HG03097 (cell line): ENCODE measurements at regions not wholly inside any gene's neighbourhood (a gene's known extent, or its start where the extent isn't known, plus 50 kb on each side); places are given as distances from the start of the nearest gene placed in this dataset.

ENCODE experiments used
- ATAC-seq: cut with Tn5 transposase; IDR thresholded peaks from one replicate; pipeline ENCODE4 v1.9.1; 2021; ENCODE audit not compliant: unreplicated experiment, low FRiP score

- no peak for ATAC-seq
Observed at GRCh38 chr10:78184851-78185692, 151.4 kb downstream of the RPS24 start.

DNA sequence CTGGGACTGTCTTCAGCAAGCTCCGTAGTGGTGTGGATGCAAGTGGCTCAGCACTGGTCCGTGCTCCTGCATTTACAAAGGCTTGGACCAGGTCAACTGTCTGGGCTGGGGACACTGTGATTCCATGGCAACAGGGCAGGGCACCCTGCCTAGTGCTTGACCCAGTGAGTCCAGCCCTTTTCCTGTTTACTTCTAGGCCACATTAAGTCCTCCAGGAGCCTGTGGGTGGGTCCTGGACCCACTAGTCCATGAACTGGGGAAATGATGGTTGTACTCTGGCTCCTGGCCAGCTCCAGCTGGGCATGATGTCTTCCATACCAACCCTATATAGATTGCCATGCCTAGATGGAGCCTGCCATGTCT, 152.0 kb downstream of the RPS24 start:
- no peak for ATAC-seq

DNA sequence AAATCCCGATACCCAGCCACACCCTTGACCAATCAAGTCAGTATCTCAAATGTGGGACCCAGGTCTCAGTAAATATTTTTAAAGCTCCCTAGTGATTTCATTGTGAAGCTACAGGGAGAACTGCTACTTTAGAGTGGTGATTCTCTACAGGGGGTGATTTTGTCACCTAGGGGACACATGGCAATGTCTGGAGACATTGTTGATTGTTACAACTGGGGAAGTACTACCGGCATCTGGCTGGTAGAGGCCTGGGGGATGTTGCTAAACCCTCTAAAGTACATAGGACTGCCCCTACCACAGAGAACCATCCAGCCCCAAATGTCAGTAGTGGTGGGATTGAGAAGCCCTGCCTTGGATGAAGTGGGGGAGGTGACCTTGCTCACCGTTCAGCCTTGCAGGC, 152.9 kb downstream of the RPS24 start:
- no peak for ATAC-seq

- no peak for ATAC-seq
Observed at GRCh38 chr10:78187371-78187770, 153.7 kb downstream of the RPS24 start.

- ATAC-seq: no peak
Observed at GRCh38 chr10:78188446-78188845, 154.8 kb downstream of the RPS24 start.

DNA sequence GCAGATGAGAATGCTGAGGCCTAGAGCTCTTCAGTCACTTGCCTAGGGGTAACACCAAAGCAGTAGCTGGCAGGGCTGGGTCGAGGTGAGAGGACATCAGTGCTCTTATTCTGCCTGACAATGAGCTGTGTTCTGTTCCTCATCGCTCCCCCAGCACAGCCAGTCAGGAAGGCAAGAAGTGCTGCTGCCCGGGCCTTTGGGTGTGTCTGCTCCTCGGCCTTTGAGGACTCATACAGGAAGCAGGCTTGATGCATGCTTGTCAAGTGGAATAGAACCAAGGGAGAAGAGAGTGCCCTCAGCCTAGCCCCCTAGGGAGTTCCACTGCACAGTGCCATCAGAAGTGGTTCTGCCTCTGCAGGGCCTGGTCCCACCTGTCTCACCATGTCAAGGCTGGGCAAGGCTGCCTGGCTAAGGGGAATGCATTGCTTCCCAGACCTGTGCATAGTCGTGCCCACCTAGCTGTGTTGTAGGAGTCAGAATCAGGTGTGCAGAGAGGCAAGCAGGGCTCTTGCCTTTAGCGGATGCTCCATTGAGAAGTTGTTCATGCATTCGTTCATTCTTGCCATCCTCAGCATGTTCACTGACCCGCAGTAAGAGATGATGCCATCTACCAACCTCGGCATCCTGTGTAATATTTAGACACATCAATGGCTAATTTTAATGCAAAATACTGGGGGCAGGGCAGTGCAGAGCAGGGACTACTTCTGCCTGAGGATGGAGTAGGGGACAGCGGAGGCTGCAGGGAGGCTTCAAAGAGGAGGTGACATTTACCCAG, 156.6 kb downstream of the RPS24 start:
- ATAC-seq: no peak

GRCh38 chr10:78191301-78191700, 157.6 kb downstream of the RPS24 start:
- no peak for ATAC-seq

DNA sequence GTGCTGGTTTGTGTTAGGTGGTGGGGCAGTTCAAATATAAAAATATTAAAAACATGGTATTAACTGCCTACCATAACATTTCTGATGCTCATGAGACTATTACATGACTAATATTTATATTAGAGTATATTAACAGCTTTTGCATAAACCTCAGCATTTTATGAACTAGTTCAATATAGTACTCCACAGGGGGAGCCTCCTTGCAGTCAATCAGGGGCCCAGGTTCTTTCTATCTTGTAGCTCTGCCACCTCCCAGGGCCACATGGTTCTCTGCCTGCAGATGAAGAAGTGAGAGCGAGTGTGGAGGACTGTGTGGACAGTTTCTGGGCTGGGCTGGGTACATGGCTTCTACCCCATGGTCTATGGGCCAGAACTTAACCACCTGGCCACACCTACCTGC, 159.5 kb downstream of the RPS24 start:
- ATAC-seq: no peak

DNA sequence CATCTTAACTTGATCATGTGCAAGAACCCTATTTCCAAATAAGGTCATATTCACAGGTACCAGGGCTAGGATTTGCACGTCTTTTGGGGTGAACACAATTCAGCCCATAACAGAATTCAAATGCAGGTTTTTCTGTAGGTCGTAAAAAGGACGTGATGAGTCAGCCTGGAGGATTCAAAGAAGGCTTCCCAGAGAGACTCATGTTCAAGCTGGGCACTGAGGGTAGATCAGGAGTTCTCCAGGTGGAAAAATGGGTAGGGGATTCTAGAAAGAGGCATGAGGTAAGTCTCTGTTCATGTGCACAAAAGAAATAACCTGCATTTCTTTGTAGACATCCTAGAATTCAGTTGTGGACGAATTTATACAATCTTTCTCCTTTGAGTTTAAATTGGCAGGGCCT, 160.4 kb downstream of the RPS24 start:
- no peak for ATAC-seq

GRCh38 chr10:78194539-78195402, 161.1 kb downstream of the RPS24 start:
- ATAC-seq: no peak

DNA sequence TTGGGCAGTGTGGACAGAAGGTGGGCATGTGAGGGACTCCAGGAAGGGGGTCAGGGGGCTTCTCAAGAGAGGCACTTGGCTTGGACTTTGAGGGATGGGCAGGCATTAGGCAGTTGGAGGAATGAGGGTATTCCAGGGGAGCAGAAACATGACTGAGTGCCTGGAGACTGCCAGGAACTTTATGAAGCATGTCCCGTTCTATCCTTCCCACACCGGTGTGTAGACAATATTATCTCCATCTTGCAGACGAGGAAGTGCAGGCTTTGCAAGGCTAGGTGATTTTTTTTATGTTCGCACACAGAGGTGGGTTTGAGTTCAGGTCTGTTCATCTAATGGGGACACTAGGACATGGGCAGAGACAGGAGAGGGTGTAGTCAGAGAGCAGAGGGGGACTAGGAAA, 162.7 kb downstream of the RPS24 start:
- no peak for ATAC-seq

- ATAC-seq: no peak
Observed at GRCh38 chr10:78196964-78197363, 163.3 kb downstream of the RPS24 start.

- ATAC-seq: no peak
Observed at GRCh38 chr10:78197628-78198272, 164.1 kb downstream of the RPS24 start.

DNA sequence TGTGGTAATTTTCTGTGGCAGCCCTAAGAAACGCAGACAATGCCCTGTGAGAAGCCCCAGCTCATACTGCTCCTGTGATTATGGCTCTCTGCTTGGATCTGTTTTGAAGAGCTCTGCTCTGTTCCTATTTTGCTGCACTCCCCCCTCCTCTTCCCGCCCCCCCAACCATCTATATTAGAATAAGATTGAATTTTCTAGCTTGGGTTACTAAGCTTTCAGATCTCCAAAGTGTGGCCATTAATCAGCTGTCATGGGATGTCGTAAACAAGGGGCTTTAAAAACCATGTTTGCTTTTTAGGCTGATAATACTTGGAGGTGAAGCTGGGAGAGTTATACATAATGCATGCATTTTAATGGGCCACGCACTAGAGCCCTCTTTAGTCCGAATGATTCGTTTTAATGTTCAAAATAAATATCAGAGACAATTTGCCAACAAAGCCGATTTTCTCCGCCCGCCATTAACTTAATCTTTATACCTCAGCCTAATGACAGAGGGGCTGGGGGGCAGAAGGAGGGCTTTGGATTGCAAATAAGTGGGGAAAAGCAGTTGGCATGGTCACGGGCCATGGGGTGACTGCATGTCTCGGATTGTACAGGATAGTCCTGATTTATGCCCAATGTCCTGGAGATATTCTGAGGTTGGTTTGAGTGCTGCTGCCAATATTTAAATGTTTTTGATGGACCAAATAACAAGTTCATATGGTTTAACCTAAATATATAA, 165.5 kb downstream of the RPS24 start:
- no peak for ATAC-seq

DNA sequence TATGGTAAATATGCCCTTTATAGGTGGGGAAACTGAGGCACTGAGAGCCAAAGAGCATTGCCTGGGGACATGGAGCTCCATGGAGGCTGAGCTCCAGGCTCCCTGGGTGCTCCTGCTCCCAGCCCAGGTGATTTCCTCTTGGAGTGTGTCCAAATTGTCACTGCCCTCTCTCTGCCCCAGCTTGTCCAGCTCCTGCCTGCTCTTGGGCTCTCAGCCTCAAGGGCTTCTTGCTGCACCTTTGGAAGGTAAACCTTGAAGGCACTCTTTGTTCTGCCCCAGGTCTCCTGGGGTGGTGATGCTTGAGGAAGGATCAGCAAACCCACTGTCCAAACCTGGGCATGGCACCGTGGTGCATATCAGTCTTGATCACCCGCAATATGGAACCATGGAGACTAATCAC, 166.1 kb downstream of the RPS24 start:
- no peak for ATAC-seq

GRCh38 chr10:78200686-78201085, 167.0 kb downstream of the RPS24 start:
- no peak for ATAC-seq

DNA sequence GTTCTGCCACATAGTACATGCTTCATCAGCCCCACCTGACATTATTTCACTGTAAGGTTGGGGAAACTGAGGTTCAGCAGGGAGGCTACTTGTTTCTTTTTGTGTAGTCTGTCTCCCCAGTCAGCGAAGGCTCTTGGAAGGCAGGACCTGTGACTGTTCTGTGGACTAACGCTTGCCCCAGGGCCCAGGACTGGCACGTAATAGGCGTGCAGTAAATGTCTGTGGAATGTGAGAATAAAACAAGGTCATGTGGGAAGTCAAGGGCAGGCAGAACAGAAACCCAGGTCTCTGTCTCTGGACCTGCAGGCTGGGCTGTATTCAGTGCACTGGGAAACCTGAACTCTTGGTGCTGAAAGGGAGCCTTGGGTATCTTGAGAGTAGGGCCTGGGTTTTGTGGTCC, 168.7 kb downstream of the RPS24 start:
- no peak for ATAC-seq

- no peak for ATAC-seq
Observed at GRCh38 chr10:78203915-78204818, 170.5 kb downstream of the RPS24 start.

DNA sequence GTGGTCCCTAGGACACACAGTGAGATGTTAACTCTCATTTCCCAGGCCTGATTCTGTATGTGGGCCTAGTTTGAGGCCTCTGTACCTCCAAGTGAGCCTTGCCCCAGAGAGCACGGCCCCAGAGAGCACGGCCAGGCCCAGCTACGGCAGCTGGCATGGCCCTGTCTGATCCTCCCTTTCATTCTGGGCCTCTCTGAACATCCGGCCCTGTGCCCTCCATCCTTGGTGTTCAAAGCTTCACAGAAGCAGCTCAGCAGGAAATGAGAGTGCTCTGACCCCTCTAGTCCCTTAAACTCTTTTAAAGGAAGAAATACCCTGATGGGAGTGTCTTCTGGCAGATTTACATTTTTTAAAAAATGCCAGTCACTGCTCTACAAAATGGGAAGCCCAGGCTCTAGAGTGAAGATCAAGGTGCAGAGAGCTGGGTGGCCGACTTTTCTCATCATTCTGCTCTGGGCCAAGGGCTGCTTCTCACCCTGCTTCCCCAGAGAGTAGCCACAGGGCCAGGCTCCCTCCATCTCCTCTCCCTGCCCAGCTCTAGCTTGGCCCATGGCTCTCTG, 171.9 kb downstream of the RPS24 start:
- no peak for ATAC-seq
